SU-DHL-6 (cell line): ENCODE measurements at regions not wholly inside any gene's neighbourhood (a gene's known extent, or its start where the extent isn't known, plus 50 kb on each side); places are given as distances from the start of the nearest gene placed in this dataset.

Experiments used
- EZH2phosphoT487 ChIP-seq: fragments of 200-600 bp; sonication (generic), shearing (Covaris generic); conservative IDR thresholded peaks from 2 replicates; pipeline ENCODE4 v1.6.1; 2018; ENCODE audit warnings: mild to moderate bottlenecking, antibody characterized with exemption, low read length, moderate library complexity, mixed read lengths
- TF ChIP-seq, protein P1 (sequence below): fragments of 200-600 bp; sonication (generic); IDR thresholded peaks from one replicate; pipeline ENCODE4 v1.5.1; 2017; ENCODE audit warnings: antibody characterized with exemption, mild to moderate bottlenecking, low read length, moderate library complexity; ENCODE audit not compliant: insufficient read depth, poor library complexity, severe bottlenecking

DNA sequence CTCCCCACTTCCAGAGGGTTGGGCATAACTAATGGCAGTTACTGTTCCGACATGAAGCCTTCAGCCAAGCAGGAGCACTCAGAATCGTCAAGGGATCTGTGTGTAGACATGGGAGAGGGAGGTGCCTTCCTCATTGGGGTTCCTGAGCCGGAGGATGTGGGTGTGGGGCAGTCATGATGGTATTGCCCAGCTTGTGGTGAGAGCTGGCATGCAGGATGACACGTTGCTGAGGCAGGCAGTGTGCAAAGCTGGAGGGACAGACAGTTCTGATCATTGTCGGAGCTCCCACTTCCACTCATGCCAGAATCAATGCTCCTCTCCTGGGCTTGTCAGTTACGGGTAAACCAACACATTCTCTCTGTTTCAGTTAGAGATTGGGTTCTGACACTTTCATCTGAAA is 83.9 kb upstream of the TSC22D1 start:
- TF ChIP-seq, protein P1, sequence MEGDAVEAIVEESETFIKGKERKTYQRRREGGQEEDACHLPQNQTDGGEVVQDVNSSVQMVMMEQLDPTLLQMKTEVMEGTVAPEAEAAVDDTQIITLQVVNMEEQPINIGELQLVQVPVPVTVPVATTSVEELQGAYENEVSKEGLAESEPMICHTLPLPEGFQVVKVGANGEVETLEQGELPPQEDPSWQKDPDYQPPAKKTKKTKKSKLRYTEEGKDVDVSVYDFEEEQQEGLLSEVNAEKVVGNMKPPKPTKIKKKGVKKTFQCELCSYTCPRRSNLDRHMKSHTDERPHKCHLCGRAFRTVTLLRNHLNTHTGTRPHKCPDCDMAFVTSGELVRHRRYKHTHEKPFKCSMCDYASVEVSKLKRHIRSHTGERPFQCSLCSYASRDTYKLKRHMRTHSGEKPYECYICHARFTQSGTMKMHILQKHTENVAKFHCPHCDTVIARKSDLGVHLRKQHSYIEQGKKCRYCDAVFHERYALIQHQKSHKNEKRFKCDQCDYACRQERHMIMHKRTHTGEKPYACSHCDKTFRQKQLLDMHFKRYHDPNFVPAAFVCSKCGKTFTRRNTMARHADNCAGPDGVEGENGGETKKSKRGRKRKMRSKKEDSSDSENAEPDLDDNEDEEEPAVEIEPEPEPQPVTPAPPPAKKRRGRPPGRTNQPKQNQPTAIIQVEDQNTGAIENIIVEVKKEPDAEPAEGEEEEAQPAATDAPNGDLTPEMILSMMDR, result no peak
- TF ChIP-seq EZH2phosphoT487, result no peak
